Globus pallidus (tissue), 1 donor: ENCODE measurements at regions not wholly inside any gene's neighbourhood (a gene's known extent, or its start where the extent isn't known, plus 50 kb on each side); places are given as distances from the start of the nearest gene placed in this dataset.
A peak's percentile ranks its signal among the peaks of the same experiment; 100 is the strongest.

Experiments used
- DNase-seq: peaks from one replicate; pipeline ENCODE4 v3.0.0-alpha.2; 2015; ENCODE audit warnings: low spot score

DNA sequence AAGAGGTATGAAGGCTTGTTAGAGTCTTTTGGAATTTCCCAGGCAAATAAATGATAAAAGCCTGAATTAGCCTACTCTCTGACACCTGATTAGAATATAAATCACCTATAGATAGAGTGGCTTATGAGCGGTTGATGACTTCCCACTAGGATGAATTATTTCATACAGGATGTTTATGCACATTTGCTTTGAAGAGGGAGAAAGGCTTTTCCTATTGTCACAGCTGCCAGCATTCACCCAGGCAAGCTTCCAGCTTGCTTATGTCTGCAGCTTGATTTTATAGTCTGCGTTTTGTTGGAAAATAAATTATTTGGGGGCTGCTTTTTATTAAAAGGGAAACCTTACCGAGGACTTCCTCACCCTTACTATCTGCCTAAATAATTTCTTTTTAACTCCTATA is 51.3 kb upstream of the EIF2S2 start:
- DNase-seq, result no peak

DNA sequence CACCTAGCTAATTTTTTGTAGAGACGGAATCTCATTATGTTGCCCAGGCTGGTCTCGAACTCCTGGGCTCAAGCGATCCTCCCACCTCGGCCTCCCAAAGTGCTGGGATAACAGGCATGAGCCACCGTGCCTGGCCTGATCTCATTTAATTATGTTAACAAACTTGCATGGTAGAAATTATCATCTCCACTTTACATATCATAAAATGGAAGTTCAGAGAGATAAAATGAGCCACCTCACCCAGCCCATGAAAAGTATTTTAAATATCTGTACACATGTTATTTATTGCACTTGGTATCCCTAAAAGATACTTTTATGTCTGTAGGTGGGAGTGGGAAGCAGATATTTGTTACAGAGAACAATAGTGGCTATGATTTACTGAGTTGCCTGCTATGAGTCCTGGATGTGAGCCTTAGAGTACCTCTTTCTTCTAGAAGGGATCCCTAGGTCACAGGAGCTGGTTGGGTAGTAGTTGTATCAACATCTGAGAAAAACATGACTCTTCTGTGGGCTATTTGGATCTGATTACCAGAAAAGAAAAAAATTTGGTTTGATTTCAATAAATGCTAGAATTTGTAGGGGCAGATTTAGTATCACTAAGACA is 52.4 kb upstream of the EIF2S2 start:
- no peak for DNase-seq

DNA sequence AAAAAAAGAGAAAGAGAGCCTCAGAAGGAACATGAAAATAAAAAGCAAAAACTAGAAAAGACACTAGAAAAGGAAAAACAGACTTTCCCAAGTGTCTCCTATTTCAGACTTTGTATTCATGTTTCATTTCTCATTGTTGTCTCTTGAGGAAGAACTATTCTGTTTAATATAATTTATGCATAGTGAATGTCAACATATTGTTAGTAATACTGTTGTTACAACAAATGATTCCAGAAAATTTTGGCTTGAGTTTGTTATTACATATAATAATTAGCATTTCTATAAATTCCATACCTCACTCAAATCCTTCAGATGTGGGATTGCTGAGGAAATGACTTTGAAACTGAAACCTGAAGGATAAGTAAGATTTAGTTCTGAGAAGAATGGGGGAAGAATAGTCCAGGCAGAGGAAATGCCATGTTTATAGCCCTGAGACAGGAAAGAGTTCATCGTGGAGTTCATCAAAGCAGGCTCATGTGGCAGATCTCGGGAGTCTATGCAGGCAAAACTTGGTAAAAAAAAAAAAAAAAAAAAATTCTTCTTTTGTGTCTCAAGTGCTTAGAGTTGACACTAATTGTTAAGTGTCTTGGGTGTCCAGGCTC is 53.1 kb upstream of the EIF2S2 start:
- DNase-seq, result no peak

DNA sequence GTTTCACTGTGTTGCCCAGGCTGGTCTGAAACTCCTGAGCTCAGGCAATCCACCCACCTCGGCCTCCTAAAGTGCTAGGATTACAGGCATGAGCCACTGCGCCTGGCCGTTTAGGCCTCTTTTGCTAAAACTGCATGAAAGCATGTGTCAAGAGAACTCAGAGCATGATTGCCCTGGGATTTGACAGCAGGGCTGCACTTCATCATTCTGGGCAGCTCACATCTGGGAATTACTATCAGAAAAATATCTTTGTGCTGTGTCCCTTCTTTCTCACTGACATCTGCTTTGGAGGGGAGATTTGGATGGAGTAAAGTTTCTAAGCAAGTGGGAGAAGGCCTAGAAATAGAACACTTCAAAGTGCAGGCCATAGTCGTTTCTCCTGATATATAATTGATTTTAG is 59.6 kb upstream of the EIF2S2 start:
- no peak for DNase-seq

DNA sequence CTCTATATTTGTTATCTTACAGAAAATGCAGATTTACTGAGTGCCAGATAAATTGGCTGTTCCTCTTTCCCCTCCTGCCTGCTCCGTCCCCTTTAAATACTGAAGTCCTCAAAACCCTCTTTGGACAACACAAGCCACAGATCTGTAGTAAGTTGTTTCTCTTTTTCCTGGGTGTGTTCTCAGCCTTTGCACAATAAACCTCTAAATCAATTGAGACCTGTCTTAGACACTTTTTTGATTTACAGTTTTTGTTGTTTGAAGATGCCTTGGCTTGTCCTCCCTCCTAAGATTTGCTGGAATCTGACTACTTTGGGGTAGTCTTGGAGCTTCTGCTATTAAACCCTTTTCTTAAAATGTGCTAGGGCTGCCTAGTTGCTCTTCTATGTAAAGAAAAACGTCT is 60.9 kb upstream of the EIF2S2 start:
- DNase-seq, result no peak

DNA sequence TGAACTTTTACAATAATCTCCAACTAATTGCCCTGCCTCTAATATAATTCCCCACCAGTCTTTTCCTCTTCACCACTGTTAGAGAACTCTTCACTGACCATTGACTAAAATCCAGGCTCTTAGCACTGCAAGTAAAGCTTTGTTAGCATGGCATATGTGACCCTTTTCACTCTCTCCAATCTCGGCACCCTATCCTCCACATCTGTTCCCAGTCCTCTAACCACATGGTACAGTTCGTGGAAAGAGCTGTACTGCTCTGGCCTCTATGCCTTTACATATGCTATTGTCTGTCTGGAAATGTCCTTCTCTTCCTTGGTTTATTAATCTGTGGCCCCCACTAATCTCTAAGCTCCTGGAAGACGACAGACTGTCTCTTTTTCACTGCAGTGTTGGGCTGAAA is 63.0 kb upstream of the EIF2S2 start:
- no peak for DNase-seq

DNA sequence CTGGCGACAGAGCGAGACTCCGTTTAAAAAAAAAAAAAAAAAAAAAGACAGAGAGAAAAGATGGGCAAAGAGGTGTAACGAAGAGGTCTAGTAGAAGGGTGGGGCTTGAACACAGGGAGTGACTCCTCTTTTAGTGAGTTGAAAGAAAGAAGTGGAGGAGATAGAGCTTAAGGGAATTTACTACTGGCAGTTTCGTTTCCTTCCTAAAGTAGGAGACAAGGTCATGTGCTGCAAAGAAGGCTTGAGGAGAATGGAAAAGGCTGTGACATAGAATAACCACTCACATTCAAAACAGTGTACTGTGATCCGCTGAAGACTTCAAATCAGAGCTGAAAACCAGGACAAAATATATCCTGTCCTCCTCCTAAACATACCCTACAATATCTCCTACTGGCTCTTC is 63.8 kb upstream of the EIF2S2 start:
- DNase-seq, result no peak

DNA sequence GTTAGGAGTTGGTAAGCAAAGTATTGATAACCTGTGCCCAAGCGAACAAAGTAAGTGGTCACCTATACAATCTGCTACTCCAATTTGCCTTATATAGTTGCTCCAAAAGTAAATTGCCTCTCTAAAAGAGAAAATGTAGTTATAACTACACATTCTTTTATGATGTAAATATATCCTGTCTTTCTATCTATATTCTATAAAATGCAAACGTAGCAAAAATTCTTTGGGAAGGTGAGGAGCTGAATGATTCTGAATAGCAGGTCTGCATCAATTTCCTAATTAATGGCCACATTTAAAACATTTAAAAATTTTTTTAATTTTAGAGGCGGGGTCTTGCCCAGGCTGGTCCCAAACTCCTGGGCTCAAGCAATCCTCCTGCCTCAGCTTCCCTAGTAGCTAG is 64.2 kb upstream of the ASIP start:
- no peak for DNase-seq

DNA sequence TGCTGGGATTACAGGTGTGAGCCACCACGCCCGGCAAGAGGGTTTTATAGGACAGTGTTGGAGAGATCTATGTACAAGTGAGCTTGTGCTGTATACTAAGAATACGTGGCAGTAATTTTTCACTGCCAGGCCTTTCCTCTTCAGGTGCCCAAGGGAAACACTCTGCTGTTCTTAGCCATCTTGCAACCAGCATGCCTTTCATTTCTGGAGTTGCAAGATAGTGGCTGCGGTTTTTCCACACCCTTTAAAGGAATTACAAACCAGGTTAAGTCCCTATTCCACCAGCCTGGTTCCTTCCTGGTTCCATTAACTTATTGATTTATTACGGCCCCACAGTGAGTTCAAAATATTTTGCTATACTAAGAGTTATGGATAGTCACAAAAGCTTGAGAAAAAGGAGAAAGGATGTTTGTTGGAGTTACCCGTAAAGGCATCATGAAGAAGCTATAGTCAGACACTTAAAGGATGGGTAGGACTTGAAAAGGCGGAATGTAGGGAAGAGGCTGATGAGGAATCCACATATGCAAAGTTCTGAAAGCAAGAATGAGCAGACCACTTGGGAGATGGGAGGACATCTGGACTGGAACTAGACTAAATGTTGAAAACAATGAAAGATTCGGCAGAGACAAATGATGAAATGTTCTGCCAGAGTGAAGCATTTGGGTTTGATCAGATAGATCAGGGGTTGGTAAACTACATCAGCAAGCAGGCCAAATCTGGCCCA is 61.4 kb upstream of the ASIP start:
- no peak for DNase-seq

DNA sequence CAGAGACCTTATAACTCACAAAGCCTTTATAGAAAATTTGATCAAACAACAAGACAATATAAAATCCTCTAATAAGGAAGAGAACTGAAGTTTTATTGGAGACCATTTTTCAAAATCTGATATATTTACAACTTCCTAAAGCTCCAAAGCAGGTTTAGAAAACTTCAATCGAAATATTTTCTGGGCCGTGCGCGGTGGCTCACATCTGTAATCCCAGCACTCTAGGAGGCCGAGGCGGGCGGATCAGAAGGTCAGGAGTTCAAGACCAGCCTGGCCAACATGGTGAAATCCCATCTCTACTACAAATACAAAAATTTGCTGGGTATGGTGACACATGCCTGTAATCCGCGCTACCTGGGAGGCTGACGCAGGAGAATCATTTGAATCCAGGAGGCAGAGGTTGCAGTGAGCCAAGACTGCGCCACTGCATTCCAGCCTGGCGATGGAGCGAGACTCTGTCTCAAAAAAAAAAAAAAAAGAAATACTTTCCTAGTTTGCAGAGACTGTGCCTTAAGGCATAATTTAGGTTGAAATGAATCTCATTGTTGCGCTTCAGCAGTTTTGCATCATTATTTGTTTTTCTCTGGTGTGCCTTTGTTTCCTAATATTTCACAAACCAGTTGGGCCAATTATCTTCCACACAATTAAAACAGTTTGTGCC is 60.6 kb upstream of the ASIP start:
- DNase-seq, result no peak

DNA sequence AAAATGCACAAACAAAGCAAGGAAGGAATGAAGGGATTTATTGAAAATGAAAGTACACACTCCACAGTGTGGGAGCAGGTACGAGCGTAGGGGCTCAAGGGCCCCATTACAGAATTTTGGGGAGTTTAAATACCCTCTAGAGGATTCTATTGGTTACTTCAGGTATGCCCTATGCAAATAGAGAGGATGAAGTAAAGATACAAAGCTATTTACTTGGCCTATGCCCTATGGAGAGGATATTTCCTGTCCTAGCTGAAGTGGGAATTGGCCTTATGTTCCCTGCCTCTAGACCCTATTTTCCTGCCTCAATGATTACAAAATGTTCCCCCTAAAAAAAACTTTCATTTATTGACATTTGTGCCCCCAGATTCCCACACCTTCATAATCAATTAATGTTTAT is 59.7 kb upstream of the ASIP start:
- no peak for DNase-seq

DNA sequence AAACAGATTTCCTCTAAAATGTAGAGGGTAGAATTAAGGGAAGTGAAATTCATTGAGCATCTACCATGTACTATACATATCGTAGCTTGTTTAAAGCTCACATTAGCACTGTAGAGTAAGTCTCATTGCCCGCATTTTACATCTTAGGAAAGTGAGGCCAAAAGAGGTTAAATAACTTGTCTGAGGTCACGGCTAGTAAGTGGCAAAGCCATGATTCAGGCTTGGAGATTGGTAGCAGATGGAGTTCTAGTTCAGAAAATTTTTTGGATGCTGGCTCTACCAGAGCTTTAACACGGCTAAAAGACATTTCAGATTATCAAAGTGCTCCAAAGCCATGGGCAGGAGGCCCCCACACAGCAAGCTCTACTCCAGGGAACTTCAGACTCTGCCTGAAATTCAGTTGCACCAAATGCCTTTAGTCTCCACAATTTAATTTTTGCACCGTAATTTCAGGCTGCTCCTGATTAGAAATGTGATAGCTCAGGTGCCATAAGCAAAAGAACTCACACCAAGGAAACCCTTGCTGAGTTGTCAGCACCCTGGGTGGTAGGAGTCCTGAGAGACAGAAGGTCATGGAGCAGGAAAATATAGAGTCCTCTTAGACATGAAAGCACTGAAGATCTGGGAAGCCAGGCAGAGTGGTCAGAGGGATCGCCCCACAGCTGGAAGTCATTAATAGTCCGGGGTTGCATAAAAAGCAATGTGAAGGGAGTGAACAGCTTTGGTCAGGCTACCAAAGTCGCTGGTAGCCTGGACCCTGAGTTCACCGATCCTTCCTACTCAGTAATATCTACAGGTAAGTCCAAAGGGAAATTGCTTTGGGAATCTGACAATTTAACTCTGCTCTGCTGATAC is 55.2 kb upstream of the ASIP start:
- DNase-seq, result no peak

DNA sequence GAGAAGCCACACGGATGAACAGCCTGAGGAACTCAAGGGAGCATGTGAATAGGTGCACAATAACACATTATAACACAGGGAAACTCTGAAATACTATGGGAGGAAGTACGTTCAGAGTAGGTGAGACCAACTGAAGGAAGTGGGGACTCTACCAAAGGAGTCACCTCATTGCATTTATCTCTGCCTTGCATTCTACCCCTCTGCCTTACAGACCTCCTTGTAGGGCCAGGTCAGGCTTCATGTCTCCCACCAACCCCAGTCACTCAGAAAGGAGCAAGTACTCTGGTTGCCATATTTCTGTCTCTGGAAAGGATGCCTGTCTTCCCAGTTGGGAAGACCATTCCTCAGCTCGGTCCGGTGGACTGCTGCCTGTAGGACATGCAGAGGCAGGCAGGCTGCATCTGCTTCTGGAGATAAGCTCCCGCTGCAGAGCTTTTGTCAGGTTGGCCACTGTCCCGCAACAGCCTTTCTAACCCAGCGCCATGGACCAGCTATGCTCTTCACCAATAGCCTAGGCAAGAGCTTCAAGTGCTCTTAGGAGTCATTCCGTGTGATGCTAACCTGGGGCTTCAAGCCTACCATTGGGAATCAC is 51.6 kb upstream of the ASIP start:
- no peak for DNase-seq

DNA sequence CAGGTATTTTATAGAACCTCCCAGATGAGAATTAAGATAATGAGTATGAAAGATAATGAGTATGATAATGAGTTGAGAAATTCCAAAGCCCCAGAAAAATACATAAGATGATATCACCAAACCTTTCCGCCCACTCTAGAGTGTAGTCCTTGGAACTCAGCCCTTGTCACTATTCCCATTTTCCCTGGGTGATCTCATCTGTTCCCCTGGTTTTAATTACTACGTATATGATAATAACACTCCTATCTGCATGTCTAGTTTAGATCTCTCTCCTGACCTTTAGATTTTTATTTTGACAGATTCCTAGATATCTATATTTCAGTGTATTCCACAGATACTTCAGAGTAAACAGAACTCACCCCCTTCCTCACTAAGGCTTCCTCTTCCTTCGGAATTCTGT is 51.0 kb upstream of the ASIP start:
- DNase-seq, result no peak

DNA sequence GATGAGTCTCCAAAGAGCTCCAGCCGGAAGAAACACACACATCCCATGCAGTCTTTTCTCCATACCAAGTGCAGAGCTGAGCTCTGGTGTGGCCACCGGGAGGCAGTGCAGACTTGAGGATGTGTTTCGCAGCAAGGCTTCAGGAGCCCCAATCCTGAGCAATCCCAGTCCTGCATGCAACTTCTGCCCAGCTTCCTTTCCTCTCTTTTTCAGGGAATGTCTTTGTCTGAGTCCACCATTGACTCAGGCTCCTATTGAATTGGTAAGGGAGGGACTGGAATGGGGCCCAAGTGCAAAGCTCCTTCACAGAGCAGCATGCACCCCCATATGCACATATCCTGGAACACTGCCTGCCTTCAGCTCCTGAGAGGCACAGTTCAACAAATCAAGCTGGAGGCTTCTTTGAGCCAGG is 50.5 kb upstream of the ASIP start:
- DNase-seq, result peak; percentile 76
